GM21447 (cell line): ENCODE measurements at regions not wholly inside any gene's neighbourhood (a gene's known extent, or its start where the extent isn't known, plus 50 kb on each side); places are given as distances from the start of the nearest gene placed in this dataset.

Source experiments
- ATAC-seq: cut with Tn5 transposase; IDR thresholded peaks from one replicate; pipeline ENCODE4 v1.9.1; 2021; ENCODE audit not compliant: unreplicated experiment

GRCh38 chr2:102078773-102079172, 63.8 kb upstream of the IL1R1 start:
- ATAC-seq = no peak

- peak; percentile 41 for ATAC-seq
Observed at GRCh38 chr2:102080451-102081242, 61.9 kb upstream of the IL1R1 start.

- ATAC-seq = no peak
Observed at GRCh38 chr2:102081243-102081522, 61.4 kb upstream of the IL1R1 start.

- no peak for ATAC-seq
Observed at GRCh38 chr2:102081606-102082005, 60.9 kb upstream of the IL1R1 start.

- peak; percentile 83 for ATAC-seq
Observed at GRCh38 chr2:102082571-102083392, 59.8 kb upstream of the IL1R1 start.

- no peak for ATAC-seq
Observed at GRCh38 chr2:102083393-102083703, 59.2 kb upstream of the IL1R1 start.

- ATAC-seq = no peak
Observed at GRCh38 chr2:102084651-102085050, 57.9 kb upstream of the IL1R1 start.

GRCh38 chr2:102085238-102085637, 57.3 kb upstream of the IL1R1 start:
- no peak for ATAC-seq

GRCh38 chr2:102086150-102086872, 56.2 kb upstream of the IL1R1 start:
- ATAC-seq = no peak

- ATAC-seq = no peak
Observed at GRCh38 chr2:102091121-102091520, 51.4 kb upstream of the IL1R1 start.

GRCh38 chr2:102091908-102092307, 50.6 kb upstream of the IL1R1 start:
- no peak for ATAC-seq

GRCh38 chr2:102092535-102092934, 50.0 kb upstream of the IL1R1 start:
- no peak for ATAC-seq
